ENCODE measurements at regions not wholly inside any gene's neighbourhood (a gene's known extent, or its start where the extent isn't known, plus 50 kb on each side); places are given as distances from the start of the nearest gene placed in this dataset.

- Histone ChIP-seq H3K27me3 (no peaks in the 10 kb centered on the region), H3K27ac (no peak overlapping the region), H3K9me3 (no peaks in the 10 kb centered on the region), H3K4me1 (no peaks in the 10 kb centered on the region), H3K36me3 (replicated peaks in 1 of 2; ENCODE audit: insufficient read depth in 1 of 2, low read depth in 2 of 2) (no peaks in the 10 kb centered on the region), H3K4me3 (no peak overlapping the region)
- TF ChIP-seq CTCF (IDR thresholded peaks at IDR 0.05) (no peak), POLR2A (IDR thresholded peaks at IDR 0.05) (no peak)
- whole genome bisulfite sequencing, 2 donors = 51 to 69% methylated on average over 4 of the region's 4 CpGs
- intact Hi-C loops (cut with DNase I) = no loop called here
- DNase-seq (no peak), ATAC-seq (no peak)
Observed at GRCh38 chr7:46189255-46189790, 268.3 kb upstream of the IGFBP3 start.

GRCh38 chr7:46186131-46186530 lies 265.1 kb upstream of the IGFBP3 start:
- no peak overlapping the region for H3K27ac ChIP-seq
- H3K27me3 ChIP-seq = no peaks in the 10 kb centered on the region
- DNase-seq (no peak), ATAC-seq (no peak)
- TF ChIP-seq POLR2A (IDR thresholded peaks at IDR 0.05) (no peak), CTCF (IDR thresholded peaks at IDR 0.05) (no peak)
- 67 to 76% methylated on average over 1 of the region's 1 CpG for WGBS, 2 donors
- intact Hi-C loops (cut with DNase I) = no loop called here
- no peaks in the 10 kb centered on the region for H3K9me3 ChIP-seq
- H3K36me3 ChIP-seq (replicated peaks in 1 of 2; ENCODE audit: insufficient read depth in 1 of 2, low read depth in 2 of 2) = no peaks in the 10 kb centered on the region
- H3K4me1 ChIP-seq = no peaks in the 10 kb centered on the region
- H3K4me3 ChIP-seq = no peak overlapping the region

GRCh38 chr7:46179061-46179610 lies 258.1 kb upstream of the IGFBP3 start:
- Histone ChIP-seq H3K27me3 (no peaks in the 10 kb centered on the region), H3K36me3 (replicated peaks in 1 of 2; ENCODE audit: insufficient read depth in 1 of 2, low read depth in 2 of 2) (no peaks in the 10 kb centered on the region), H3K4me3 (no peak overlapping the region), H3K27ac (no peak overlapping the region), H3K9me3 (no peaks in the 10 kb centered on the region), H3K4me1 (peaks cover 2% of the 10 kb centered on the region)
- DNase-seq = no peak
- ATAC-seq = no peak
- TF ChIP-seq CTCF (IDR thresholded peaks at IDR 0.05) (no peak), POLR2A (IDR thresholded peaks at IDR 0.05) (no peak)
- intact Hi-C loops (cut with DNase I) = no loop called here
- WGBS, 2 donors = 73 to 79% methylated on average over 2 of the region's 2 CpGs

GRCh38 chr7:46178661-46179060 lies 257.6 kb upstream of the IGFBP3 start:
- Histone ChIP-seq H3K4me1 (peaks cover 7% of the 10 kb centered on the region), H3K9me3 (no peaks in the 10 kb centered on the region), H3K27ac (no peak overlapping the region), H3K27me3 (no peaks in the 10 kb centered on the region), H3K36me3 (replicated peaks in 1 of 2; ENCODE audit: insufficient read depth in 1 of 2, low read depth in 2 of 2) (no peaks in the 10 kb centered on the region), H3K4me3 (no peak overlapping the region)
- TF ChIP-seq POLR2A (IDR thresholded peaks at IDR 0.05) (no peak), CTCF (IDR thresholded peaks at IDR 0.05) (no peak)
- intact Hi-C loops (cut with DNase I) = no loop called here
- no peak for ATAC-seq
- no peak for DNase-seq

GRCh38 chr7:46177821-46178220 lies 256.7 kb upstream of the IGFBP3 start:
- DNase-seq (no peak), ATAC-seq (no peak)
- H3K27me3 ChIP-seq = no peaks in the 10 kb centered on the region
- no peaks in the 10 kb centered on the region for H3K36me3 ChIP-seq (replicated peaks in 1 of 2; ENCODE audit: insufficient read depth in 1 of 2, low read depth in 2 of 2)
- no peak overlapping the region for H3K4me3 ChIP-seq
- WGBS, 2 donors = 69 to 75% methylated on average over 2 of the region's 2 CpGs
- peaks cover 12% of the 10 kb centered on the region for H3K4me1 ChIP-seq
- no peaks in the 10 kb centered on the region for H3K9me3 ChIP-seq
- intact Hi-C loops (cut with DNase I) = no loop called here
- no peak overlapping the region for H3K27ac ChIP-seq
- TF ChIP-seq CTCF (IDR thresholded peaks at IDR 0.05) = no peak
- TF ChIP-seq POLR2A (IDR thresholded peaks at IDR 0.05) = no peak
